ENCODE measurements at regions not wholly inside any gene's neighbourhood (a gene's known extent, or its start where the extent isn't known, plus 50 kb on each side); places are given as distances from the start of the nearest gene placed in this dataset.
"Not testable (repeated sequence)": the region's sequence is repeated elsewhere in the genome, so short reads cannot be mapped to it uniquely, and the experiment has no call there.

DNA sequence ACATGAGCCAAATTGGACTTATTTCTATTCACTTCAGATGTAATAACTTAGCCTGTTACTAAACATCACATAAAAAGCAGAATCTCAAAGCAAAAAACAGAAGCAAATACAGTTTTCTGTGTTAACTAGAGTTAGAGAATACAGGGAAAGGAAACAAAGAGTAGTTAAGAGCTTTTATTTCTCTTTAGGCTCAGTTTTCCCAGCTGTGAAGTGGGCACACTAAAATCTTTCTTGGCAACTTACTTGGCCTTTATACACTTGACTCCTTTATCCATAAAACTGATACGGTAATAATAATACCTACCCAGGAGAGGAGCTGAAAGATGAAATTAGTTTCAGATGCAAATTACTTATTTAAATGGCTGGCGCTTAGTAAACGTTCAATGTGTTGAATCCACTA, 132.8 kb upstream of the SPATS2L start:
- DNase-seq (ENCODE audit: low read depth), result no peak

DNA sequence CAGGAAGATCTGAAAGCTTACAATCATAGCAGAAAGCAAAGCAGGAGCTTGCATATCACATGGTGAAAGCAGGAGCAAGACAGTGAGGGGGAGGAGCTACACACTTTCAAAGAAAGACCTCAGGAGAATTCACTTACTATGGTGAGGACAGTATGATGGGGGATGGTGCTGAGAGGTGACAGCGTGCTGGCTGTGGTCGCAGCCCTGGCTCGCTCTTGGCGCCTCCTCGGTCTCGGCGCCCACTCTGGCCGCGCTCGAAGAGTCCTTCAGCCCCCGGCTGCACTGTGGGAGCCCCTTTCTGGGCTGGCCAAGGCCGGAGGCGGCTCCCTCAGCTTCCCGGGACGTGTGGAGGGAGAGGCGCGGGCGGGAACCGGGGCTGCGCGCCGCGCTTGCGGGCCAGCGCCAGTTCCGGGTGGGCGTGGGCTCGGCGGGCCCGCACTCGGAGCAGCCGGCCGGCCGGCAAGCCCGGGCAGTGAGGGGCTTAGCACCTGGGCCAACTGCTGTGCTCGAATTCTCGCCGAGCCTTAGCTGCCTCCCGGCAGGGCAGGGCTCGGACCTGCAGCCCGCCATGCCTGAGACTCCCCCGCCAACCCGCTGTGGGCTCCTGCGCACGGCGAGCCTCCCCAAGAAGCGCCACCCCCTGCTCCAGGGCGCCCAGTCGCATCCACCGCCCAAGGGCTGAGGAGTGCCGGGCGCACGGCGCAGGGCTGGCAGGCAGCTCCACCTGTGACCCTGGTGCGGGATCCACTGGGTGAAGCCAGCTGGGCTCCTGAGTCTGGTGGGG, 131.9 kb upstream of the SPATS2L start:
- no peak for DNase-seq (ENCODE audit: low read depth)

DNA sequence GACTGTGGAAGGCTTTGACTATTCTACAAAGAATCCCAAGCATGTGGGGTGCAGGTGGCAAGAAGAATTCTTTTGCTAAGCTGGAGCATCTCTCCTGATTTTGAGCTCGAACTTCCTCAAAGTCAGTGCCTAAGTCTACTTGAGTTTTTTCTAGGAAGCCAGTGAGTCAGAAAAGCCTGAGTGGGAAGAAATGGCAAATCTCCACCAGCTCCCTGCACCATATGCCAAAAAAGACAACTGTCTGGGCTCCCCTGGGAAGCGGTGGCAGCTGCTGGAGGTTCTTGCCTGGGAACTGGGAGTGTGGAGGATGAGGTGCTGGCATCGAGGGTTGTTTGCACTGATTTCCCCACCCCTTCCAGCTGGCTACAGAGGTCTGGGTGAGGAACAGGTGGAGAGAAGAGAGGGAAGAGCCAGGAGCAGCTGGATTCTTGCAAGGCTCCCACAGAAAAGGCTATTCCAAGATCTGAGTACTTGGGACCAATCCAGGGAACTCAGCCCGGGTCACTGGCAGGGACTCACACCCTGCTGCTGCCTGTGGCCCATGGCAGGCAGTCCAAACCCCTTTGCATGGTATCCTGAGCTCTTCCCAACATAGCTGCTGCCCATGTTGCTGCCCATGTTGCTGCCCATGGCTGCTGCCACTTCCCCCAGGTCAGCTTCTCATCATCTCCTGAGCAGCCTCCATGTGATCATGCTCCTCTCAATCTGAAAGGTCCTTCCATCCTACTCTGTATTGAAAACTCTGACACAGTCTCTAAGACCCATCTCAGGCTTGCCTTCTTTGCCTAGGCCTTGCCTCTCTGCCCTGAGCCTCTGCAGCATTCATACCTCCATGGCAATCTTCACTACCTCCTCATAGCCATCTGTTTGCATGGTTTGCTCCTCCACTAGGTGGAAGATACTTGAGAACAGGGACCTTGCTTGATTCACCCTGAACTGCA, 128.3 kb upstream of the SPATS2L start:
- no peak for DNase-seq (ENCODE audit: low read depth)

DNA sequence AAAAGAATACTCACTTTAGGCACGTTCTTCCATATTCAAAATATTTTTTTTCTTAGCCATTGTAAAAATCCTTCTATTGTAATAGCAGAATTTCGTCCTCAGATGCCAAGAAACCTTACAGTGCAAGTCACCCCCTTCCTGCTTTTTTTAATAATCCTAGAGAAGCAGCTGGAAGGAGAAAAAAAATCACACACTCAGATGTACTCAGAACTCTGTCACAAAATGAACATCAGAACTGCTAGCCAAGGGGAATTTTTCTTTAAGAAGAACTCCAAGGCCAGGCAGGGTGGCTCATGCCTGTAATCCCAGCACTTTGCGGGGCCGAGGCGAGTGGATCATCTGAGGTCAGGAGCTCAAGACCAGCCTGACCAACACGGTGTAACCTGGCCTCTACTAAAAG, 127.3 kb upstream of the SPATS2L start:
- no peak for DNase-seq (ENCODE audit: low read depth)

DNA sequence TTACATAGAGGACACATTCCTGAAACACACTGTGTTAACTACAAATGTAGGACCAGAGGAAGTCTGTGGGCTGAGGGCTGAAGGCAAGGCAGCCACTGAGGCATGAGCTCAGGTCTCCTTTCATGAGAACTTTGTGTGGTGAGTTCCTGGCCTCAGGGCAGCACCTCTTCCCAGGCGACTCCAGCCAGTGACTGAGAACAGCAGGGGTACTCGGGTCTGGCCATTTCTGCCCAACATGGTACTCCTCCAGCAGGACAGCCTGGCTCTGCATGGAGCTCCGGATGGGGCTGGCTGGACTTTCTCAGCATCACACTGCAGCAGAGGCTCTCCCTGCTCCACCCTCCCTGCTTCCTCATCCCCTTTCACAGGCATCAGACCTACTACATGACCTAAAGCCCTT, 125.5 kb upstream of the SPATS2L start:
- no peak for DNase-seq (ENCODE audit: low read depth)

DNA sequence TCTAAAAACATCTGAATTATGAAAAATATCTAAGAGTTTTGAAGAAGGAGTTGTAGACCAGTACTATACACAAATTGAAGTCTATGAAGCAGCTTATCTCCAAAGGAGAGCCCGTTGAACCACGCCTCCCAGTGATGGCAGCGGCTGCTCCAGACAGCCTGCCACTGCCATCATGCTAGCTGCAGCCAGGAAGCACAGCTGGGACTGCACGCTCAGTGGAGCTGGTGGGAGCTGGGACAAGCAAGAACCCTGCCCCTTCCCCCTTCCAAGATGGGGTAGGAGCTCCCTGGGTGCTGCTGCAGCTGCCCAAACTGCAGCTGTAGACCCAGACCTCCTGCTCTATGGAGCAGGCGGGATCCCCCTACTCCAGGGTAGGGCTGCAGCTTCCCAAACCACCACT, 124.7 kb upstream of the SPATS2L start:
- DNase-seq (ENCODE audit: low read depth), result no peak

DNA sequence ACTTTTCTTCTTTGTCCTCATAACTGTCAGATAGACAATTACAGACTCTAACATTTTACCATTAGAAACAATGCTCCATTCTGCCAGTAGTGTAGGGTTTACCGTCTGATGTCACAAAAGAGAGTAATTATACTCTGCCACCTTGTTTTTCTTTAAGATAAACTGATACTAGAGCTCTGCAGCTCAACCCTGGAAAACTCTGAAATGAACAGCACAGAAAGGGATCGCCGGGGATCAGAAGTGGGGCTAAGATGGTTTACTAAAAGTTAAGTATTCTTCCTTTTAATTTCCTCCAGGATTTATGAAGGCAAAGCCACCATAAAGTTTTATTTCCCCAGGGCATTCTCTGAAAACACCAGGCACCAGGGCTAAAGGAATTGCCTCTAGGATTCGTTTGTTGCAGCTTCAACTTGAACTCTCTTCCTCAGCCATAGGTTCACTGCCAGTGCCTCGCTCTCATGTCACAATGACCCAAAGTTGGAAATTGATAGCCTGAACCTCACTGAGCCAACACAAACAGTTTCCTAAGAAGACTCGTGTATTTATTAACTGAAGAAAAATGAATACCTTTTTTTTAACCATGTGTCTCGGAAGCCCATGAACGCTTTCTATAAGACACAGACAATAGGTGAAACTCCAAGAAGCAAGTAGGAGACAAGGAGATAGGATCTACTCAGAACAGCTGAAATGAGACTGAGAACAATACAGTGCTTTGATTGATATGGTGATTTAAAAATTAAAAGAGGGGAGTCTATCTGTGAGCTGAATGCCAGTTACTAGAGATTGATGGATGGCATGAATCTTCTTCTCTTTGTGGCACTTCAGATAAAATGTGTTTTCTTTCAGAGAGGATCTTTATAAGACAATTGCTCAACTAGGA, 121.5 kb upstream of the SPATS2L start:
- no peak for DNase-seq (ENCODE audit: low read depth)

DNA sequence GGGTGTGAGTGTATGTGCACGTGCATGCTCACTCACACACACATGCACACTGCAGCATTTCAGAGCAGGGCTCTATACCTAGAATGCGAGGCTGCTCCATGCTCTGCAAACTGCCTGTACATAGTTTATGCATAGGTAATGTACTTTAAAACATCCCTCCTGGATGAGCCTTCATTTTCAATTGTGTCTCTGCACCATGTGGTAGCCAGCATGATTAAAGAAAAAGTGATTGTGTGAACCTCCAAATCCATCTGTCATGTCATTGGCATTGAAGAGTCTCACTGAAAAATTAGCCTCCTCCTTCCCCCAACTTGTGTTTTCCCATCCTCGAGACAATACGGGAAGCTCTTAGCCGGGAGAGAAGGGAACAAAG, 120.9 kb upstream of the SPATS2L start:
- no peak for DNase-seq (ENCODE audit: low read depth)

DNA sequence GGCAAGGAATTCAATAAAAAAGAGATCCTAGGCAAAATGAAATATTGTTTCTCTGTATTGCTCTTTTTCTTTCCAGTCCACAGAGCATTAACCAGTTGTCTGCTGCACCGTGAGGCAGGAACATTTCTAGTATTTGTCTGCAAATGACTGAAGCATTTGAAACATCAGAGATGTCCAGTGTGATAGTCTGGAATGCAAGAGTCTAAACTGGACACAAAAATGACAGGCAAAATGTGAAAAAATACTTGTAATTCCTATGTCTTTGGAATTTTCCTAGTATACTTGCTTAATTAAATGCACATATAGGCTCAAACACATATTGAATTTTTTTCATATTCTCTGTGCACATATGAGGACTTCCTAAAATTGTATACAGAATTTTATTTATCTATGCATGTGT, 120.5 kb upstream of the SPATS2L start:
- DNase-seq (ENCODE audit: low read depth), result no peak

DNA sequence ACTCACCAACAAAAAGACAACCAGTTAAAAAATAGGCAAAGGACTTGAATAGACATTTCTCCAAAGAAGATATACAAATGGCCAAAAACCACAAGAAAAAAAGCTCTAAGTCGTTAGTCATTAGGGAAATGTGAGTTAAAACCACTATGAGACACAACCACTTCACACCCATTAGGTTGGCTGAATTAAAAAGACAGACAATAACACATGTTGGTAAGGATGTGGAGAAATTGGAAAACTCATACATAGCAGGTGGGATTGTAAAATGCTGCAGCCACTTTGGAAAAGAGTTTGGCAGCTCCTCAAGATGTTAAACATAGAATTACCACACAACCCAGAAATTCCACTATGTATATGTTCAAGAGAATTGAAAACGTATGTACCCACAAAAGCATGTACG, 117.6 kb upstream of the SPATS2L start:
- DNase-seq (ENCODE audit: low read depth), result no peak

DNA sequence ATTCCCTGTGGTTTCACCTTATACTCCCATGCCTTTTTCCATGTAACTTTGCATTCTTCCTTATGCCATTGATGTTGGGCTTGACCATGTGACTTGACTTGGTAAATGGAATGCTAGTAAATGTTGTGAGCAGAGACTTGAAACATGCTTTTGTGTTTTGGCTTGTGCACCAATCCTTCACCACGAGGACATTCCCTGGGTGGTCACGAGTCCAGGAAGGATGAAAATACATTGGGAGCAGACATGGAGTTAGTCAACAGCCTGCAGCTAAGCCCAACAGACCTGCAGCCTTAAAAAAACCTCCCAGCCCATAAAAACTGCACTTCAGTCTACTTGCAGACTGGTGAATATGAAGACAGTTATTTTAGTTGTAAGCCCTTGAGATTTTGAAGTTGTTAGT, 116.5 kb upstream of the SPATS2L start:
- DNase-seq (ENCODE audit: low read depth), result no peak

DNA sequence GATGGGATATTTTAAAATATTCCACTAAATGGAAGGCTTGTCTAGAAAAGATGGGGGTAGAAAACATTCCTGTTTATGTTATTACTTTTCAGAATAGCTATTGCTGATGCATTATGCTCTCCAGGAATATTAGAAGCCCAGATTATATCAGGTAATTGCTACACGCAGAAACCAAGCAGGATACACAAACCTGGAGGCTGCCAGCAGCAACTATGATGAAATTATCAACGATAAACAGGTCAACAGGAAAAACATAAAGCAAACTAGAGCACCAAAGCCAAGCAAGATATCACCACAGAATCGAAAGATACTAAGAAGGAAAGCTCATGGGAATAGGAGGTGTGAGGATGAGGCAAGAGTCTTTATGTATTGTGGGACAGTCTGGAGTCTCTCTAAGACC, 113.2 kb upstream of the SPATS2L start:
- no peak for DNase-seq (ENCODE audit: low read depth)

DNA sequence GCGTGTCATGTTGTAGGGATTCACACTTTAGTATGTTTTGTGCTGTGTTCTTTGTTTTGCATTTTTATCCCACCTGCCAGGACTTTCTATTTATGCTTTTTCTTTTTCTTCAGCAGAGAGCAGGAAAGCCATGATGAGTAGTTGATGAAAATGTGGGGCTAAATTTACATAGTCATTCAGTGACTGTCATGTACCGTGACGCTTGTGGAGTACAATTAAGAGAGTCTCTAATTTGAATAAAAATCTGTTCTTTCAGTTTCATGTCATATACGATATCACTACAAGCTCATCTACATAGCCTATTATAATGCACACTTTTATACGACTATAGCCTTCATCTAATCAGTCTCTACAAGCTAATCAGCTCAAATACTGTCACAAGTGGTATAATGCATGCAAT, 112.7 kb upstream of the SPATS2L start:
- no peak for DNase-seq (ENCODE audit: low read depth)

DNA sequence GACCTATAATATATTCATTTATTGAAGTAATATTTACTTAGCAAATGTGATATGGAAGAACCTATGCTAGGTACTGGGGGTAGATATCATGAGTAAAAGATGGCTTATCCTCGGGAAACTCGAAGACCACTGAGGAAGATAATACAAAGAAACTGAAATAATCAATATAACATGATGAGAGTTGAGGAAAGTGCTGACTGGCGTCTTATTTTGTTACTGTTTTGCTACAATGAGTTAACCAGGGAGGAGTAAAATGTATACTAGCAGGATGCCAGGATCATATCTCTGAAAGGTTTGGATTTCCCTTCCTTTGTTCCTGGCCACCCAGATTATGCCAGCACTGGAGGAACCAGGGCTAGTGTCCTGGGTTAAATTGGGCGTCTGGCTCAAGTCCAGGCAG, 111.7 kb upstream of the SPATS2L start:
- DNase-seq (ENCODE audit: low read depth), result no peak

DNA sequence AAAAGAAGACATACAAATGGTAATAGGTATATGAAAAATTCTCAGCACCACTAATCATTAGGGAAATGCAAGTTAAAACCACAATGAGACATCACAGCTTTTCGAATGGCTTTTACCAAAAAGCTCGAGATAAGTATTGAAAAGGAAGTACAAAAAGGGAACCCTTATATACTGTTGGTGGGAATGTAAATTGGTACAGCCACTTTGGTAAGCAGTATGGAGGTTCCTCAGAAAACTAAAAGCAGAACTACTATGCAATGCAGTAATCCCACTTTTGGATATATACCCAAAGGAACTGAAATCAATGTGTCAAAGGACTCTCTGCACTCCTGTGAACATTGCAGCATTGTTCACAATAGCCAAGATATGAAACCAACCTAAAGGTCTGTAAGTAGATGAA, 107.5 kb upstream of the SPATS2L start:
- no peak for DNase-seq (ENCODE audit: low read depth)

DNA sequence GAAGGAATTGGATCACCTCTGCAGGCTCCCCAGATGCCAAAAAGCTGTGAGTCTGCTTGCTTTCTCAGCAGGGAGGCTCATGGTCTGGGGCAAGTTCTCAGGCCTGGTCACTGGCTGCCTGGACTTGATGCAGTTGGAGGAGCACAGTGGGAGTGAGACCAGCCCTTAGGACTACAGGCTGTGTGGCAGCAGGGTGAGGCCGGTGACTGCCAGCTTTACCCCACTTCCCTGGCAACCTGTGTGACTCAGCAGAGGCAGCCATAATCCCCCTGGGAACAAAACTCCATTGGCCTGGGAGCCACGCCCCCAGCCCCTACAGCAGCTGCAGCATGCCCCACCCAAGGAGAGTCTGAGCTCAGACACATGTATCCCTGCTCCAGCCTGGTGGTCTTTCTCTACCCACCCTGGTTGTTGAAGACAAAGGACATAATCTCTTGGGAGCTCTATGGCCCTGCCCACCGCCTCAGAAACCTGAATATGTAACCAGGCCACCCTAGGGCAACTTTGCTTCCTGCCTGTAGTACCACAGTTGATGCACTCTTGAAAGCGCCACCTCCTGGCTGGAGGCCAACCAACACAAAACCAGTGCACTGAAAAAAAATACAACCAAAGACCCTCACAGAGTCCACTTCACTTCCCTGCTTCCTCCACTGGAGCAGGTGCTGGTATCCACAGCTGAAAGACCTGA, 106.8 kb upstream of the SPATS2L start:
- no peak for DNase-seq (ENCODE audit: low read depth)

DNA sequence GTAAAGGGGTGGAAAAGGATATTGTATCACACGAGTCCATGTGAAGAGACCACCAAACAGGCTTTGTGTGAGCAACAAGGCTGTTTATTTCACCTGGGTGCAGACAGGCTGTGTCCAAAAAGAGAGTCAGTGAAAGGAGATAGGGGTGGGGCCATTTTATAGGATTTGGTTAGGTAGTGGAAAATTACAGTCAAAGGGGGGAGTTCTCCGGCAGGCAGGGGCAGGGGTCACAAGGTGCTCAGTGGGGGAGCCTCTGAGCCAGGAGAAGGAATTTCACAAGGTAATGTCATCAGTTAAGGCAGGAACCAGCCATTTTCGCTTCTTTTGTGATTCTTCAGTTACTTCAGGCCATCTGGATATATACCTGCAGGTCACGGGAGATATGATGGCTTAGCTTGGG, 104.7 kb upstream of the SPATS2L start:
- DNase-seq (ENCODE audit: low read depth), result not testable (repeated sequence)

DNA sequence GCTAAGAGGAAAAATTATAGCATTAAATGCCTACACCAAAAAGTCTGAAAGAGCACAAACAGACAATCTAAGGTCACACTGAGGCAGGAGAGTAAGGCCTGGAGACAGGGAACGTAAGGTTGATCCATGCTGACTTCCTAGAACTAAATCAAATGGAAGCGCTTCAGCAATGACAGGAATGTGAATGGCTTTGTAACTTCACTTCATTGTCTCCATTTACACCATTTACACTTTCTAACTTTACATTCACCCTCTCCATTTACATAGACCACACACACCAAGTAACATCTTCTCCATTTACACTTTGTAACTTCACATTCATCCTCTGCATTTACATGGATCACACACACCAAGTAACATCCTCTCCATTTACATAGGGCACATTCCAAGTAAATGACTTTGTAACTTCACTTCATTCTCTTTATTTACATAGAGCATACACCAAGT, 103.1 kb upstream of the SPATS2L start:
- no peak for DNase-seq (ENCODE audit: low read depth)

DNA sequence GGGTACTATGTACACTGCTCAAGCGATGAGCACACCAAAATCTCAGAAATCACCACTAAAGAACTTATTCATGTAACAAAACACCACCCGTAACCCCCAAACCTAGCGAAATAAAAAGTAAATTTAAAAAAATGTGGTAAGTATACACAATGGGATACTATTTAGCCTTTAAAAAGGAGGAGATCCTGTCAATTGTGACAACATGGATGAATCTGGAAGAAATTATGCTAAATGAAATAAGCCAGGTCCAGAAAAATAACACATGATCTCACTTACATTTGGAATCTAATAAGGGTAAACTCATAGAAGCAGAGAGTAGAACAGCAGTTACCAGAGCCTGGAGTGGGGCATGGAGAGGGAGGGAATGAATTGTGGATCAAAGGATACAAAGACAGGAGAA, 98.5 kb upstream of the SPATS2L start:
- no peak for DNase-seq (ENCODE audit: low read depth)

DNA sequence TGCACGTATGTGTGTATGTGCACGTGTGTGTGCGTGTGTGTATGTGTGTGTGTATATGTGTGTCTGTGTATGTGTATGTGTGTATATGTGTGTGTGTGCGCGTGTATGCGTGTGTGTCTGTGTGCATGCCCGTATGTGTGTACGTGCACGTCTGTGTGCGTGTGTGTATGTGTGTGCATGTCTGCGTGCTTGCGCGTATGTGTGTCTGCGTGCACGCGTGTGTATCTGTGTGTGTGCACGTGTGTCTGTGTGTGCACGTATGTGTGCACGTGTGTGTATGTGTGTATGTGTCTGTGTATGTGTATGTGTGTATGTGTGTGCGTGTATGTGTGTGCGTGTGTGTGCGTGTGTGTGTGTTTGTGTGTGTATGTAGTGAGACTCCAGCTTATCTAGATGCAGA, 97.5 kb upstream of the SPATS2L start:
- DNase-seq (ENCODE audit: low read depth), result no peak

DNA sequence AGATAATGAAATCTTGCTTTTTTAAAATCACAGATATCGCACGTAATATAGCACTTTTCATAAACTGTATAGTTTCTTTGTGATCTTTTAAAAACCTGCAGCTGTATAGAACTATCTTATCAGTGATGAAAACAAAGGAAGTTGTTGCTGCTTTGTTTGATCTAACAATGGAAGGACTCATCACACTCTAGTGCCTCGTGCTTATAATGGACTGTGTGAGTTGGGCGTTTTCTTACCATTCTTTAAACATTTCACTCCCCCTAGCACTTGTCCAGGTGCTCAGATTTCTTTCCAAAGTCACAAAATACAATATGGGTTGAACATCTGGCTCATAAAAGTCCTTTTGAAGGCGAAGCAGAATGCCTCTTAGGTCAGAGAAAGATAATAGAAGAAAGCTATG, 94.8 kb upstream of the SPATS2L start:
- DNase-seq (ENCODE audit: low read depth), result no peak
